ENCODE measurements at regions not wholly inside any gene's neighbourhood (a gene's known extent, or its start where the extent isn't known, plus 50 kb on each side); places are given as distances from the start of the nearest gene placed in this dataset.

DNA sequence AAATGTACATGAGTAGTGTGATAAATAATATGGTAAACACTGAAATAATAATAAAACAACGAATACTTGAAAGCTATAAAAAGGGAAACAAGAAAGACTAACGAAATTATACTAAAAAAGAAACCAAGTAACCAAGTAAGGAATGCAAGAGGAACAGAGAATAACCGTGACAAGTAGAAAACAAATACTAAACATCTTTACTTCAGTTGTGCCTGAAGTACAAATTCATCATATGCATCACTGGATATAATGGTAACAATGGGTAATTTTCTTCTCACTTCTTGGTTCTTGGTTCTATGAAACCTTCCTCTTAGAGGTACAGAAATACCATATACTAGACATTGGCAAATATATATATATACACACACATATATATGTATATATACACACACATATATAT is 1093.6 kb upstream of the B3GALT2 start:
- no peak for TF ChIP-seq CTCF (IDR thresholded peaks at IDR 0.05)
- intact Hi-C loops (cut with DNase I) = no loop called here
- no peak overlapping the region for H3K27ac ChIP-seq
- H3K27me3 ChIP-seq = no peaks in the 10 kb centered on the region
- DNase-seq = no peak
- ATAC-seq = no peak
- H3K36me3 ChIP-seq = no peaks in the 10 kb centered on the region
- H3K4me1 ChIP-seq = no peaks in the 10 kb centered on the region
- no peak overlapping the region for H3K4me3 ChIP-seq
- H3K9me3 ChIP-seq = no peaks in the 10 kb centered on the region

DNA sequence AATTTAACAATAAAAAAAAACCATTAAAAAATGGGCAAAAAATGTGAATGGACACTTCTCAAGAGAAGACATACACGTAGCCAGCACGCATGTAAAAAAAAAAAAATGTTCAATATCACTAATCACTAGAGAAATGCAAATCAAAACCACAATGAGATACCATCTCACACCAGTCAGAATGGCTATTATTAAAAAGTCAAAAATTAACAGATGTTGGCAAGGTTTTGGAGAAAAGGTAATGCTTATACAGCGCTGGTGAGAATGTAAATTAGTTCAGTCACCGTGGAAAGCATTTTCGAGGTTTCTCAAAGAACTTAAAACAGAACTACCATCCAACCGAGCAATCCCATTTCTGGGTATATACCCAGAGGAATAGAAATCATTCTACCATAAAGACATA is 1091.5 kb upstream of the B3GALT2 start:
- ATAC-seq = no peak
- H3K27me3 ChIP-seq = no peaks in the 10 kb centered on the region

DNA sequence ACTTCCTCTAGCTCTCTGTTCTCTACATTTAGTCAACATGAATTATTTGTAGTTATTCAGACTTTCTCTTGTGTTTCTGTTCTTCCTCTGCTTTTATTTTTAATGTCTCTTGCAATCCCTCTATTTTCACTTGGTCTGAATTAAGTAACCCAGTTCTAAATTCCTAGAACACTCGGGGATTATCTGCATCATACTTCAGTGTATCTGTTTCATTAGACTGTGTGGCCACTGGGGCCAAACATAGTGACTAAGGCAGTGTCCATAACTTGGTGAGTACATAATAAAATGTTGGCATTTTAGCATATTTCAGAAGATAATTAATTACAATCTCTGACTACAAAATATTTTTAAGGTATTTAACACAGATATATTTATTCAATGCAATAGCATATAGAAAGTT is 1087.2 kb upstream of the B3GALT2 start:
- ATAC-seq (no peak), DNase-seq (no peak)
- H3K27ac ChIP-seq = no peak overlapping the region
- H3K9me3 ChIP-seq = peaks cover 0 to 3% of the 10 kb centered on the region in 2 donors
- H3K27me3 ChIP-seq = no peaks in the 10 kb centered on the region
- H3K36me3 ChIP-seq = no peaks in the 10 kb centered on the region
- no peaks in the 10 kb centered on the region for H3K4me1 ChIP-seq
- intact Hi-C loops (cut with DNase I) = no loop called here
- no peak overlapping the region for H3K4me3 ChIP-seq
- no peak for TF ChIP-seq CTCF (IDR thresholded peaks at IDR 0.05)

More for the DNA sequence above, 1091.5 kb upstream of the B3GALT2 start:
- intact Hi-C loops (cut with DNase I) = no loop called here
- Histone ChIP-seq H3K4me1 (no peaks in the 10 kb centered on the region), H3K27ac (no peak overlapping the region), H3K9me3 (peaks cover 0 to 3% of the 10 kb centered on the region in 2 donors), H3K4me3 (no peak overlapping the region), H3K36me3 (no peaks in the 10 kb centered on the region)
- DNase-seq = no peak
- no peak for TF ChIP-seq CTCF (IDR thresholded peaks at IDR 0.05)

DNA sequence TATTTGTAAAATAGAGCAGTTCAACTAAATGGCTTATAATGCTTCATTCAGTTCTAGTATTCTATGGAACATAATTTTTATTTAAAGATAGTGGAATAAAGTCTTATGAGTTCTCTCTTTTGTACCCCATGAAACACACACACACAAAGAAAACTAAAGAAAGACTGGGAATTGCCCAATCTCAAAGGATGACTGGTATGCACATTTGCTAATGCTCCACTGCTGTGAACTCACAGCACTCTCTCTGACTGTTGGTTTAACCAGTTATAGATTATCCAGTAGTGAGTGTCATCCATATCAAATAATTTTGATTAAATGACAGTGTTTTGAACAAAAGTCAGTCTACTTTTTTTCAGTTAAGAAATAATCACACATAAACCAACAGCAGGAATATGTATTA is 1082.4 kb upstream of the B3GALT2 start:
- Histone ChIP-seq H3K27me3 (no peaks in the 10 kb centered on the region), H3K4me1 (no peaks in the 10 kb centered on the region), H3K4me3 (no peak overlapping the region), H3K9me3 (peaks cover 0 to 6% of the 10 kb centered on the region in 2 donors), H3K36me3 (no peaks in the 10 kb centered on the region), H3K27ac (no peak overlapping the region)
- intact Hi-C loops (cut with DNase I) = no loop called here
- no peak for DNase-seq
- TF ChIP-seq CTCF (IDR thresholded peaks at IDR 0.05) = no peak
- no peak for ATAC-seq

- DNase-seq (no peak), ATAC-seq (no peak)
- Histone ChIP-seq H3K9me3 (peaks cover 0 to 13% of the 10 kb centered on the region in 2 donors), H3K27ac (no peak overlapping the region), H3K27me3 (no peaks in the 10 kb centered on the region), H3K4me1 (no peaks in the 10 kb centered on the region), H3K36me3 (no peaks in the 10 kb centered on the region), H3K4me3 (no peak overlapping the region)
- no peak for TF ChIP-seq CTCF (IDR thresholded peaks at IDR 0.05)
- intact Hi-C loops (cut with DNase I) = no loop called here
Measured at GRCh38 chr1:194267021-194267420, 1080.6 kb upstream of the B3GALT2 start.

Data from left lung (tissue), 4 donors.